Right forelimb (tissue), 1 donor: ENCODE measurements at regions not wholly inside any gene's neighbourhood (a gene's known extent, or its start where the extent isn't known, plus 50 kb on each side); places are given as distances from the start of the nearest gene placed in this dataset.
"Not testable (repeated sequence)": the region's sequence is repeated elsewhere in the genome, so short reads cannot be mapped to it uniquely, and the experiment has no call there.

Experiments
- DNase-seq: peaks from one replicate; pipeline ENCODE4 v3.0.0-alpha.2; 2018

- DNase-seq: no peak
Measured at GRCh38 chr5:122674385-122674784, 100.5 kb upstream of the SNX2 start.

- DNase-seq: no peak
Measured at GRCh38 chr5:122680623-122681350, 94.1 kb upstream of the SNX2 start.

- no peak for DNase-seq
Measured at GRCh38 chr5:122683631-122684030, 91.2 kb upstream of the SNX2 start.

- DNase-seq: no peak
Measured at GRCh38 chr5:122690266-122690665, 84.6 kb upstream of the SNX2 start.

- no peak for DNase-seq
Measured at GRCh38 chr5:122691931-122692330, 82.9 kb upstream of the SNX2 start.

- DNase-seq: no peak
Measured at GRCh38 chr5:122693963-122694362, 80.9 kb upstream of the SNX2 start.

GRCh38 chr5:122694884-122695283, 80.0 kb upstream of the SNX2 start:
- DNase-seq: no peak

GRCh38 chr5:122696735-122697134, 78.1 kb upstream of the SNX2 start:
- not testable (repeated sequence) for DNase-seq

GRCh38 chr5:122697191-122697590, 77.7 kb upstream of the SNX2 start:
- DNase-seq: no peak

- no peak for DNase-seq
Measured at GRCh38 chr5:122699201-122699600, 75.7 kb upstream of the SNX2 start.

GRCh38 chr5:122701640-122702523, 73.0 kb upstream of the SNX2 start:
- DNase-seq: no peak

GRCh38 chr5:122702524-122702875, 72.4 kb upstream of the SNX2 start:
- no peak for DNase-seq

GRCh38 chr5:122703203-122703602, 71.7 kb upstream of the SNX2 start:
- DNase-seq: no peak

- no peak for DNase-seq
Measured at GRCh38 chr5:122704247-122705036, 70.4 kb upstream of the SNX2 start.

- DNase-seq: no peak
Measured at GRCh38 chr5:122705851-122706250, 69.0 kb upstream of the SNX2 start.

- no peak for DNase-seq
Measured at GRCh38 chr5:122707796-122708195, 67.1 kb upstream of the SNX2 start.

- no peak for DNase-seq
Measured at GRCh38 chr5:122713041-122713440, 61.8 kb upstream of the SNX2 start.

GRCh38 chr5:122715095-122715494, 59.8 kb upstream of the SNX2 start:
- no peak for DNase-seq

- DNase-seq: no peak
Measured at GRCh38 chr5:122718611-122719010, 56.3 kb upstream of the SNX2 start.

- DNase-seq: no peak
Measured at GRCh38 chr5:122719991-122720746, 54.7 kb upstream of the SNX2 start.

GRCh38 chr5:122721127-122721526, 53.8 kb upstream of the SNX2 start:
- no peak for DNase-seq

GRCh38 chr5:122722341-122722740, 52.5 kb upstream of the SNX2 start:
- no peak for DNase-seq
